IPS-NIHi11 (cell line): ENCODE measurements at regions not wholly inside any gene's neighbourhood (a gene's known extent, or its start where the extent isn't known, plus 50 kb on each side); places are given as distances from the start of the nearest gene placed in this dataset.
A peak's percentile ranks its signal among the peaks of the same experiment; 100 is the strongest.
"Not testable (repeated sequence)": the region's sequence is repeated elsewhere in the genome, so short reads cannot be mapped to it uniquely, and the experiment has no call there.

ENCODE experiments used
- DNase-seq: peaks from one replicate; pipeline ENCODE4 v3.0.0; 2012; ENCODE audit warnings: mixed read lengths, low spot score

DNA sequence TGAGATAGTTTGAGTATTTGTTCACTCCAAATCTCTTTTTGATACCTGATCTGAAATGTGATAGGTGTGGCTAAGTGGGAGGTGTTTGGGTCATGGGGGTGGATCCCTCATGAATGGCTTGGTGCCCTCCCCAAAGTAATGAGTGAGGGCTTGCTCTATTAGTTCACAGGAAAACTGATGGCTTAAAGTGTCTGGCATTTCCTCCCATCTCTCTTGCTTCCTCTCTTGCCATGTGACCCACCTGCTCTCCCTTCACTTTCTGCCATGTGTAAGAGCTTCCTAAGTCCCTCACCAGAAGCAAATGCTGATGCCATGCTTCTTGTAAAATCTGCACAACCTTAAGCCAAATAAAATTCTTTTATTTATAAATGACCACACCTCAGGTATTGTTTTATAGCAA, 61.1 kb downstream of the MAD2L1 start:
- no peak for DNase-seq

DNA sequence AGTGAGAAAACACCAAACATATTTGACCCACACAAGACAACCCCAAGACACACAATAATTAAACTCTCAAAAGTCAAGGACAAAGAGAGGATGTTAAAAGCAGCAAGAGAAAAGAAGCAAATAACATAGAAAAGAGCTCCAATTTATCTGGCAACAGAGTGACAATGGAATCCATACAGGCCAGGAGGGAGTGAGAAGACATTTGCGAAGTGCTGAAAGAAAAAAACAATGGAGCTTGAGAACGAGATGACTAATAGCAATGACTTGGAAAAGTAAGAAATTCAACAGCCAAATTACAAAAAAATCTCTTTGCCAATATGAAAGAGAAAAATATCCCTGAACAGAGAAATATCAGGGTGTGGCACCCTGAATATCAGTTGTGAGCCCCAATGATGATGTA, 61.6 kb downstream of the MAD2L1 start:
- DNase-seq, result no peak

DNA sequence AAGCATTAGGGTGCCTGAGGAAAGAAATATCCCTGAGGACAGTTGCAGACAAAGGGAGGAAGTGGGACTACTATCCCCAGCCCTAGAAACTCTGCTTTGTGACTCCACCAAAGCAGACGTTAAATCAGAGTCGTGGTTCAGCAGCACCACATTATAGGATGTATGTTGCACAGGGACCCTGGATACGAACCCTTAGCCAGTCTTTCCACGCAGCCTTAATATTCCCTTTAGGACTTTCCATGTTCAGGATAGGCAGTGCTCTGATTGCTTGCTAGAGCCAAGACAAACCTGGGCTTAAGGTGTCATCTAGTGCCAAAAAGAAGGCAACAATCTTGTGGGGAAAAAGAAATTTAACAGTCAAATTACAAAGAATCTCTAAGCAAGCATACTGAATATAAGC, 62.6 kb downstream of the MAD2L1 start:
- DNase-seq, result no peak

DNA sequence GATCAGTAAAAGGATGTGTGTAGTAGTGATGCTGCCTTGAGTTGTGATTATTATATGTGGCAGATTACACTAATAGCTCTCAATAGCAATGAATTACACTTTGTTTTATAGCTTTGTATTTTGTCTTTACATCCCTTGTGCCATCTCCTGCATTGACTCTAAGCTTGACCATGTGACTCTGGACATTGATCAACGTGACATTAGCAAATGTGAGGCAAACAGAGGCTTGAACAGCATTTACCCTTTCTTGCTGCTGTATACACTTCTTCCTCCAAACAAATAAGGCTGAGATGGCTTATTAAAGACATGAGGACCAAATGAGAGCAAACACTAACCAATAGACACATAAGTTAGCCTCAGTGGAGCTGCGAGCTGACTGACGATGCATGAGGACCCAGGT, 63.5 kb downstream of the MAD2L1 start:
- DNase-seq, result no peak

DNA sequence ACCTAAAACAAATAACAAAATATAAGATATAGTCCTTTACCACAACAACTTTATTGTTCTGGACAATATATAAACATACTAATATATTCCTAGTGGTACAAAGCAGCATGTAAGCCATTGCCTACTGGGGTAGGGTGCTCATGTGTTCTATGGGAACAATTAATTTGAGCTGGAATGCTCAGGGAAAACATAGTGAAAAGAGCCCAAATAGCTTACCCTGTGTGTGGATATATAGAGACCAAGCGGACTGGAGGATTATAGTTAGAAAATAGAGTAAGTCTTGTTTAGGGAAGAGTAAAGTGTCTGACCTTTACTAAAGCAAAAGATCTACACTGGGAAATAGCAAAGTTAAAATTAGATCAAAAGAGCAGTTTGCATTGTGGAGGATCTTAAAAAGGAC, 64.8 kb downstream of the MAD2L1 start:
- no peak for DNase-seq

DNA sequence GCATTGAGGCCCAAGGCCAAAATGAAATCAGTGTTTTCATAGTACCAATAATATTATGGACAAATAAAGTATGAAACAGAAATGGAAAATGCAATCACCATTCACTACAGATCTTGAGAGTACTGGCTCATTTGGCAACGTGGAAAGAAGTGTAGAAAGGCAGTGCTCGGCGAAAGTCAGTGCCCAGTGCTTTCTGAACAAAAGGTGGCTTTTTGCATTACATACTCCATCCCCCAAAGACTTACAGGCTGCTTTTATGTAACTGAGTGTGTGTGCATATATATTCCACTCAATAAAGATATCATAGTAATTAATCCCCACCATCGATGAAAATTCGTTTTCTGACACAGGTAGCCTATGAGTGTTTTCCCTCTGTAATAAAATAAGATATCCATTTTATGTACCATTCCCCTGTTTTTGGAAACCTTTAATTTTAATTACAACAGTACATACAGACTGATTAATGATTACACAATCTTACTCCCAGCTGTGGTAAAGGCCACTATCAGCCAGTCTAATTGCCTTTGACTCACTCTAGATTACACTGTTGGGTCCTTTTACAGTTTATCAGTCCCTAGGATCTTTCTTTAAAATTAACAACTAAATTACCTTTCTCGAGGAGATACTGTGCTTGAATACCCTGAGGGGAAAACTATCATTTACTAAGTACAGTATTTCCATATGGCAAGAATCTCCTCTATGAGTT, 65.9 kb downstream of the MAD2L1 start:
- DNase-seq, result no peak

DNA sequence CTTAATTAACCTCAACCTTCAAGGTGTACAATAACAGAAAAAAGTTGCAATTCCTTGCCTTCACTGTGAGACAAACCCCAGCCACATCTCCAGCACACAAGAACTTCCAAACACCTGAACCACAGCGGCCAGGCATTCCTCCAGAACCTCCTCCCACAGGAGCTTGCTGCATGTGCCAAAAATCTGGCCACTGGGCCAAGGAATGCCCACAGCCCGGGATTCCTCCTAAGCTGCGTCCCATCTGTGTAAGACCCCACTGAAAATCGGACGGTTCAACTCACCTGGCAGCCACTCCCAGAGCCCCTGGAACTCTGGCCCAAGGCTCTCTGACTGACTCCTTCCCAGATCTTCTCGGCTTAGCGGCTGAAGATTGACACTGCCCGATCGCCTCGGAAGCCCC, 70.6 kb downstream of the MAD2L1 start:
- not testable (repeated sequence) for DNase-seq

DNA sequence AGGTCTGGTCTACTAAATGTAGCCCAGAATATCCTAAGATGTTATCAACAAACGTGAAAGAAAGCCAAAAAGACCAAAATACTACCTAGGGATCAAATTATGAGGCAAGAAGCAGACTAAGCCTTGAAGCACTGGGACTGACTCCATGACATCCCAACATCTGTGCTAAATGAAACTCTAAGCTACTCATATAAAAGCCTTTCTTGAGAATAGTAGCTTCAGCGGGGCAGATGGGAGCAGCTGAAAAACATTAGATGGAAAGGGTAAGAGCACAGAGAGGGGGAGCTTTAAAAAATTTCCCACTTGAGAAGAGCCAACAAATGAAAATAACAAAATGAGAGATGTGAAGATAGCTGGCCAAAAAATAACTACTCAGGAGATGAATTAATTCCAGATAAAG, 81.7 kb downstream of the MAD2L1 start:
- no peak for DNase-seq

DNA sequence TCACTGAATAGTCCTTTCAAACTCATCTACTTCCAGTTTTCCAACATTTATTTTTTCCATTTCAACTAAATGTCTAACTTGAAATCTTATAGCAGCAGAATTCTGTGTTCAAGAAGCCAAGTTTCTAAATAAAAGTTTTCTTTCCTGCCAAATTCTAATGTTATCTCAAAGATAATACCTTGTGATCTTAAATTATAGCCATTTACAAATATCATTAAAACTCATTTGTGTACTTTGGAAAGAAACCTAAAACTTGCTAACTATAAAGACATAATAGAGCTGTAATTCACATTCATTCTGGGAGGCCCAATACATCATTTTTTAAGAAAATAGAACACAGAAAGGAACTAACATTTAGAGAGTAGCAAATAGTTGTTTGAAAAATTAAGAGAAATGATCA, 83.9 kb downstream of the MAD2L1 start:
- DNase-seq, result no peak

DNA sequence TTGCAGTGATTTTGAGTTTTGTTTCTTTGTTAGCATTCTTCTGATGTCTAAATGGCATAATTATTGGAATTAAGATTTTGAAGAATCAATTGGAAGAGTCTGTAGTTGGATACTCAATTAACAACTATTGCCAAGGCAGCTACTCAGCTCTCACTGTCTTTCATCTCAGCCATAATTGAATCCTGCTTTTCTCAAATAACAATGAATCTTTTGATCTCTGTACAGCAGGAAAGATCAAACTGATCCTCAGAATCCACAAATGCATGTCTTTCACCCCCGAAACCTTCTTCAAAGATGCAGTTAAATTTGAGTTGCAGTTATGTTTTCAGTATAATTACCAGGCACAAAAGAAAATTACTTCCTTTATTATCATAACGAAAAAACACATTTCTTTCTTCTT, 86.2 kb downstream of the MAD2L1 start:
- no peak for DNase-seq

DNA sequence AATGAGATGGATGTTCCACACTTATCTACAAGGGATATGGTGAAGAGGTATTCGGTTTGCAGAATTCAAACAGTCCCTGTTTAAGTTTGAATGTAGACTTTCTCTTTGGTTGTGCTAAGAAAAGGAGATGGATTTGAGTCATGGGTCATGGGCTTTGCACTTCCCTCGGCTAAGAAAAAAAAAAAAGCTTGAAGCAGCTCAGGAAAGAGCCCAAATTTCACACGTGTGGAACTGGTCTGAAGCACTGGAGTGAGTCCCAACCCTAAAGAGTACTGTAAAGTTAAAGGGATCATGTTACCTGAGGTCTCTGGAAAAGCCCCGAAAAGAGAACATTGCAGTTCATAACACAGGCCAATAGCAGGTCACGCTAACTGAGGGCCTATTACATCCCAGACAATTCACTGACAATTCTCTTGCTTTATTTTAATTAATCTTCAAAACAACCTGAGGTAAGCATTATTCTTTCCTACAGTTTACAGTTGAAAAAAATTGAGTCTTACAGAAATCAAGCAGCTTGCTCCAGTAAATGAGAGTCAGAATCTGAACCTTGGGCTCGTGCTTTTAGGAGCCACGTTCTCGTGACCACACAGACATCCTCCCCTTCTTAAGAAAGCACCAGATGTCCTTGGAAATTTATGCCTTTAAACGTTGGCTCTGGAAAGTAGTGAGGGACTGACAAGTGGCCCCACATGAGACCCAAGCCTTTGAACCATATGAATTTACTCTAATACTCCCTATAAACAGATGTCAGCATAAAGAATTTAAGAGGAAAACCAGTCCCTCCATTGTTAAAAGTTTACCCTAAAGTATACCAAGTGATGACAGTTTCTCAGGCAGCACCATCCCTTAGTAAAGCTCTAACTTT, 89.3 kb downstream of the MAD2L1 start:
- DNase-seq, result peak; percentile 11

DNA sequence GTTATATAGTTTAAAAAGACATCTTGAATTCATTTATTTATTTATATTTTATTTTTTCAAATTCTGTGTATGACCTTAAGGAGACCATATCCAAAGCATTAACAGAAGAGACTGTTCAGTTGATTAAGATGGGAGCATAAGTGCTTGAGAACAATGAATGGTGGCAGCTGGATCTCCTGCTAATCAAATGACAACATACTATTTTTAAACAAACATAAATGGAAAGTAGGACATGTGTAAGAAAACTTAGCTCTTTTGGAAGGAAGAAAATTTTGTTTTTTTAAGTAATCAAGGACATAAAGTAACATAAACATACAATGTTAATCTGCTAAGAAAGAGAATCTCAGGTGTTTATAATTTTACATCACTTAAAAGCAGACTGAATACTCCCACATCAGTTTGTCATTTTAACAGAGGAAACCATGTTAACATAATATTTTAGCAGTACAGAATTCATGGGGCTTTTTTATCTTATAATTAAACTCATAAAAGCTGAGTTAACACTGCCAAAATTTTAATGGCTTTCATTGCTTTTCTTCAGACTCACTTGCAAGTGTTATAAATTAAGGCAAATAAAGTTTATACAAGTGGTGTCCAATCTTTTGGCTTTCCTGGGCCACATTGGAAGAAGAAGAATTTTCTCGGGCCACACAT, 95.1 kb downstream of the MAD2L1 start:
- DNase-seq, result no peak

DNA sequence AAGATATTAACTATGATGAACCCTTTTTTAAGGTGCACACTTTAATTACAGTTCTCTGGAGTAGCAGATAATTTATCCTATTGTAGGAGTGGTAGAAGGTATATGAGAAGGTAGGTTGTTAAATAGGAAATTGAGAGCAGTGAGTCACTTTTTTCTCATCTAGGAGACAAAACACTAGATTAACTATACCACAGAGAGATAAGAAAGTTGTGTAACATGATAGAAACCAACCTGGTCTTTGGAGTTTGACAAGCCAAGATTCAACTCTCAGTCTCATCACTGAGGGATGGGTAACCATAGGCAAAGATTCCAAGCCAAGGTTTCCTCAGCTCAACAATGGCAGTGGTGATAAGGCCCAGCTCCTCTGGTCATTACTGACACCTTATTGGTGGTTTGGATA, 104.0 kb downstream of the MAD2L1 start:
- DNase-seq, result no peak

DNA sequence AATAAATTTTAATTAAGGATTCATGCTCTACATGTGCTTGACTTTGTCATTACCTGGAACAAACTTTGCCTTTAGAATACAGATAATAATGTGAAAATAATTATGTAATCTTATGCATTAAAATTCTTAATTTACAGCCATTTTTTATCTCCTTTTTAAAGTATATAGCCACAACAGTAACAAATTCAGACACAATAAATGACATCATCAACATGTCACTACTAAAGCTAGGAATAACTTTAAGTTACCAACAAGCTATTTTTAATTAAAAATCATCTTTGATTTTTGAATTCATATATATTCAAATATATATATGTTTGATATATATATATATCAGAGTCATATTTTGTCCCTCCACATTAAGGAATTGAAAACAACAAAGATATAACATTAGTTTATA, 107.7 kb downstream of the MAD2L1 start:
- DNase-seq, result no peak

DNA sequence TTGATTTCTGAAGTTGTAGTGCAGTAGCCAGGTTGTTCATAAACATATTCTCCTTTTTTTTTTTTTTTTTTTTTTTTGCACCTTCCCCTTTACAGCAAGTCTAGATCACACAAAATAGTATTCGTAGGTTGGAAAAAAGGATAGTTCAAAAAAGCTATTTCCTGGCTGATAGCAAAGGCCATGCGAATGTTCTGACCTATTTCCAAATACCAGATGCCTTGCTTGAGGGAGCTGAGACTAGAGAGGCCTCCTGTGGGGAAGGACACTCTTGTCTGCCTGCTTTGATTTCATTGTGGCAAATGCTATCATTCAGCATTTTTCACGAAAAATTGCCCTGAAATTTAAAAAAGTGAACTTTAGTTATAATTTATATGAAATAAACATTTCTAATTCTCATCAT, 111.4 kb downstream of the MAD2L1 start:
- no peak for DNase-seq

DNA sequence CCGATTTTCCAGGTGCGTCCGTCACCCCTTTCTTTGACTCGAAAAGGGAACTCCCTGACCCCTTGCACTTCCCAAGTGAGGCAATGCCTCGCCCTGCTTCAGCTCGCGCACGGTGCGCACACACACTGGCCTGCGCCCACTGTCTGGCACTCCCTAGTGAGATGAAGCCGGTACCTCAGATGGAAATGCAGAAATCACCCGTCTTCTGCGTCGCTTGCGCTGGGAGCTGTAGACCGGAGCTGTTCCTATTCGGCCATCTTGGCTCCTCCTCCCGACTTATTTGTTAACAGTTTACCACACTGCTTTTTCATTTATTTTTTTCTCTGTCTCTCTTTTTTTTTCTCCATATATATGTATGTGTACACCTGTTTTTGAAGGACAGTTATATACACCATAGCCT, 112.2 kb downstream of the MAD2L1 start:
- not testable (repeated sequence) for DNase-seq

DNA sequence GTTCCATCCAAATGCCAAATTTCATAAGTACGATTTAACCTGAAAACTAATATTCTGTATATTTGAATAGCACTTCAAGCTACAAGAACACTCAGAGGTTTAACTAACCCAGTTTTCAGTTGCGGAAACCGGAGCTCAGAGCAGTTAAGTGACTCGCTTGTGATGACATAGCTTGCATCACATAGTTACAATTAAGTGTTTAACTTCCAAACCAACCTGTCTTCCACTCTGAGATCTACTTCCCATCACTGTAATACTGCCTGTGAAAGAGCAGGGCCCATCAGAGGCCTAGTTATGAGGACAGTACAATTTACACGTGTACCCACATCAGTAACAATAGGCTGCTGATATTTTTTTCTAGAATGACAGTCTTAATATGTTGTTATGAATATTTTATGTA, 120.3 kb downstream of the MAD2L1 start:
- no peak for DNase-seq

DNA sequence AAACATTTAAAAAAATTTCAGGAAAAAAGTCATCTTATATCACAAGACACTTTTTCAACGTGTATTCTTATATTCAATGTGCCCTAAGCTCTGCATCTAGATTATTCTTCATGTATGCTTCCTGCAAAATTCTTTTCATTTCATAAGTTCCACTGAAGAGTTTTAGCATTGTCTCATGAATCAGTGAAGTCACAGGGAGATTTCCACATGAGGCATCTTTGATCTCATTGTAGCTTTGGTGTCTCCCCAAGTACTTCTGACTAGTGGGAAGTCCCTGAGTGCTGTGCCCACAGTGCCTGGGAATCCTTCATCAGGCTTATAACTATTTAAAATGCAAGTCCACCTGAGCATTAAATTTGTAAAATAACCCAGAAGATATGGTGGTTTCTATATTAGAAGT, 123.8 kb downstream of the MAD2L1 start:
- no peak for DNase-seq

DNA sequence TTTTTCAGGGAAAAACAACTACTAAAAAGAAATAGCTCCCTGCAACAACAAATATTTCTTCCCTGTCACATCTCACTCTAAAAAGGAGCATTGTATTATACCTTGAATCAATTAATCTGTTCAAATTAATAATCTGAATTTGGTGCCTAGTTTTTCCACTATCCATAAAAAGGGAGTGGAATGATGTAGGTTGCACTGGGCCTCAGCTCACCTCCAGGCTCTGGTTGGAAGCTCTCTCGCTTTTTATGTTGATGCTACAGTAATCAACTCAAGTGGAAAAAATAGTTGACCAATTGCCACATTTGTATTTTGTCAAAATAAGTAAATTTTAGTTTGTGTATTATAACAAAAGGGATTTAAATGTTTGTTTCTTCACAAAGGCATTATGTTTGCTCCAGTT, 126.1 kb downstream of the MAD2L1 start:
- DNase-seq, result no peak

DNA sequence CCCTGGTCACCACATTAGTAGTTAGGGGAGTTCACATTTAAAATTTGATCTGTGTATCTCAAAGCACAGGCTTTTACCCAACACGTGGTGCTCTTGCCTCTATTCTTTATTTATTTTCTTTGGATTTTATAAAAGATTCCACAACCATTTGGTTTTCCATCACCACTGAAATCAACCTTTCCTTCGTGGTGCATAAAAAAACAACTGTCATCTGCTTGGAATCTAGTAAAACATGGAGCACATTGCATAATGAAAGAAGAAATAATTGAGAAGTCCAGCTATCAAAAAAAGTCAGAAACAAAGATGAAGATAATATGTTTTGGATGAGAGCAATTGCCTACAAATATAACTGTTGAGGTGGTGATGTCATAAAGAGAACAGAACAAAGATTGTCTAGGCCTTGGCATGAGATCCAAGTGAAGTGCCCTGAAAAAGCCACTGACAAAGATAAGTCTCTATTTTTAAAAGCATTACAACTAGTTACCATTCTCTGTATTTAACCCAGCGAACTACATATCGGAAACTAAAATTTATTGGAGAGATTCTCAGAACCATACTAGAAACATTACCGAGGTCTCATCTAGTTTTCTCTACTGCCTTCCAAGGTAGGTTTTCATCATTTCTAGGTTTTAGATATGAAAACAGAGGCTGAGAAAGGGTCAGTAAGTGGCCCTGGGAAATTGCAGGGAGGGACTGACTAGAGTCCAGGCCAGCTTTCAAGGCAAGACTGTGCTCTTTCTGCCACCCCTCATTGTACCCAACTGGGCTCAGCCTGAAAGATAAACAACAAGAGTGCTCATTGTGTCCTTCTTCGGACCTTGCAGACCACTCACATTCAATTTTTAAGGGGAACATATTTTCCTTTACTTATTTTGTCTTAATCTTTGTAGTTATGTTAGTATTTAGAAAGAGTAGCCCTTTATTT, 127.3 kb downstream of the MAD2L1 start:
- DNase-seq, result no peak

DNA sequence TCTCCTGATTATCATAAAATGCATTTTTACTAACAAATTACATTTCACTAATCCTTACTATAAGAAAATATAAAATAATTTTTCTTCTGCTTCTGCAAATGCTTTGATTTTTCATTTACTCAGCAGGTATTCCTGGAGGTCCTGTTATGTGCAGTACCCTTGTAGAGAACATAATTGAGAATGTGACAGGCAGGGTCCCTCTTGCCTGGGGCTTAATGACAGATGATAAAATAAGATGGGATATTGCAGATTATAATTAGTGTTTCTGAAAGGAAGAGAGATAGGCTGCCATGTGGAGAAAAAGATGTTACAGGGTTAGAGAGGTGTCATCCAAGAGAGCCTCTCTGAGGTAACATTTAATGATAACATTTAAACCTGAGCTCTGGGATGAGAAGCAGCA, 128.9 kb downstream of the MAD2L1 start:
- DNase-seq, result no peak

DNA sequence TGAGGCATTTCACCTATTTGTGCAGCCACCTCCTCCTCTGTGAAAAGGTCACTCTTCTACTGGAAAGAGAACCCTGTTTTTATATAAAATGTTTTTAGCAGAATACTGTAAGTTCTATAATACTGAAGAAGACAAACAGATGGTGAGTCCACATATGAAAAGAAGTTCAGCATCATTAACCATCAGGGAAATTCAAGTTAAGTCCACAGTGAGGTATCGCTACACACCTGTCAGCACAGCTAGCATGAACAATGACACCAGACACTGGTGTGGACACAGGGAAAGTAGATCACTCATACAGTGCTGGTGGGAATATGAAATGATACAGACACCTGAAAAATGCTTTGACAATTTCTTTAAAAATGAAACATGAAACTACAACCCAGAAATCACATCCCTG, 133.0 kb downstream of the MAD2L1 start:
- DNase-seq, result no peak
